H1 (cell line): ENCODE measurements at regions not wholly inside any gene's neighbourhood (a gene's known extent, or its start where the extent isn't known, plus 50 kb on each side); places are given as distances from the start of the nearest gene placed in this dataset.

Experiments used
- CTCF ChIA-PET: fragments of 300-600 bp; sonication (Branson Sonifier 250); formaldehyde crosslinking; loops from one replicate; lab custom pipeline; 2021; ENCODE audit not compliant: partially characterized antibody; lab: Charles Lee
- POLR2A ChIA-PET: fragments of 300-600 bp; sonication (Branson Sonifier 250); formaldehyde crosslinking; loops from one replicate; lab custom pipeline; 2021; ENCODE audit warnings: inconsistent platforms; ENCODE audit not compliant: partially characterized antibody; lab: Charles Lee
- DNase-seq, 2 experiments: peaks; one replicate each; pipeline versions ENCODE4 v3.0.0 to v3.0.0-alpha.2; 2010 to 2022; ENCODE audit warnings: low spot score in 2 of 2, low read depth in 1 of 2, mixed read lengths in 1 of 2
- FAIRE-seq: peaks from 2 replicates; lab custom pipeline; 2011; peaks lifted over from hg19 to GRCh38; lab: Jason Lieb, UNC
- H2AFZ ChIP-seq: 2 replicates; pipeline ENCODE4 v1.8.1; 2012; ENCODE audit warnings: low read length, inconsistent platforms
- H2AK5ac ChIP-seq: 2 replicates; pipeline ENCODE4 v1.6.1; 2013; ENCODE audit warnings: low read depth, low read length
- H2BK120ac ChIP-seq: replicated peaks from 2 replicates; pipeline ENCODE3; 2013; ENCODE audit warnings: low read depth, low read length, inconsistent platforms
- H2BK12ac ChIP-seq: 2 replicates; pipeline ENCODE4 v1.6.1; 2013; ENCODE audit warnings: low read depth, low read length
- H2BK15ac ChIP-seq: 2 replicates; pipeline ENCODE4 v1.6.1; 2013; ENCODE audit warnings: low read length
- H2BK20ac ChIP-seq: 2 replicates; pipeline ENCODE4 v1.6.1; 2013; ENCODE audit warnings: low read length
- H2BK5ac ChIP-seq: 2 replicates; pipeline ENCODE4 v1.6.1; 2013; ENCODE audit warnings: low read depth, low read length
- H3K14ac ChIP-seq: 2 replicates; pipeline ENCODE4 v1.6.1; 2013; ENCODE audit warnings: inconsistent platforms; ENCODE audit not compliant: insufficient read length
- H3K18ac ChIP-seq: 2 replicates; pipeline ENCODE4 v1.6.1; 2013; ENCODE audit warnings: low read length; ENCODE audit errors: extremely low read depth
- H3K23ac ChIP-seq: 2 replicates; pipeline ENCODE4 v1.6.1; 2013; ENCODE audit warnings: inconsistent platforms; ENCODE audit not compliant: insufficient read length
- H3K23me2 ChIP-seq: 2 replicates; pipeline ENCODE4 v1.6.1; 2013; ENCODE audit warnings: low read depth, low read length
- H3K27ac ChIP-seq: 2 replicates; pipeline ENCODE4 v1.6.1; 2011; ENCODE audit warnings: low read depth, low read length, inconsistent platforms
- H3K27me3 ChIP-seq, 4 experiments: replicated peaks in 1 of 4; 1 replicate in 1 of 4; 2 replicates in 3 of 4; pipeline versions ENCODE4 v1.6.1 to v1.8.1; 2011 to 2013; ENCODE audit warnings: low read length in 3 of 4, mild to moderate bottlenecking in 3 of 4, inconsistent platforms in 2 of 4, mixed read lengths in 2 of 4, moderate library complexity in 1 of 4; ENCODE audit not compliant: control insufficient read depth in 3 of 4, insufficient read depth in 3 of 4; ENCODE audit errors: extremely low read depth in 1 of 4
- H3K36me3 ChIP-seq, 4 experiments: 2 replicates each; pipeline versions ENCODE4 v1.6.1 to v1.8.1; 2011 to 2013; ENCODE audit warnings: mild to moderate bottlenecking in 4 of 4, low read length in 3 of 4, moderate library complexity in 2 of 4, control low read depth in 1 of 4, inconsistent platforms in 1 of 4; ENCODE audit not compliant: insufficient read depth in 4 of 4, control insufficient read depth in 2 of 4
- H3K4ac ChIP-seq: replicated peaks from 2 replicates; pipeline ENCODE3; 2013; ENCODE audit warnings: low read length, low read depth, mixed read lengths, inconsistent platforms; ENCODE audit not compliant: insufficient read length
- H3K4me1 ChIP-seq, 4 experiments: replicated peaks in 1 of 4; 1 replicate in 1 of 4; 2 replicates in 3 of 4; pipeline versions ENCODE4 v1.6.1 to v1.8.1; 2011 to 2013; ENCODE audit warnings: low read length in 3 of 4, inconsistent platforms in 2 of 4, mixed read lengths in 1 of 4; ENCODE audit not compliant: insufficient read depth in 4 of 4, control insufficient read depth in 3 of 4
- H3K4me2 ChIP-seq, 2 experiments: 2 replicates each; pipeline versions ENCODE4 v1.6.1 to v1.8.1; 2011 to 2013; ENCODE audit warnings: low read depth in 2 of 2, low read length in 2 of 2, control low read depth in 1 of 2, inconsistent platforms in 1 of 2, mild to moderate bottlenecking in 1 of 2; ENCODE audit not compliant: insufficient read depth in 1 of 2
- H3K4me3 ChIP-seq, 4 experiments: fragments of 200-600, 300-600 bp in 1 of 4; sonication (generic), shearing (Covaris generic), sonication (Bioruptor Twin) in 1 of 4; 2 replicates each; pipeline versions ENCODE4 v1.5.1 to v1.8.1; 2011 to 2016; ENCODE audit warnings: low read length in 4 of 4, low read depth in 3 of 4, control low read depth in 2 of 4, inconsistent platforms in 2 of 4, mild to moderate bottlenecking in 2 of 4, mixed read lengths in 1 of 4, moderate library complexity in 1 of 4; ENCODE audit not compliant: insufficient read depth in 2 of 4; ENCODE audit errors: extremely low read depth in 1 of 4
- H3K56ac ChIP-seq: replicated peaks from 2 replicates; pipeline ENCODE3; 2013; ENCODE audit warnings: low read depth, mild to moderate bottlenecking, mixed read lengths, low read length, inconsistent platforms; ENCODE audit not compliant: insufficient read length
- H3K79me1 ChIP-seq: 2 replicates; pipeline ENCODE4 v1.6.1; 2013; ENCODE audit warnings: low read depth, low read length, control low read depth
- H3K79me2 ChIP-seq, 2 experiments: 2 replicates each; pipeline versions ENCODE4 v1.6.1 to v1.8.1; 2012 to 2013; ENCODE audit warnings: low read length in 2 of 2, mild to moderate bottlenecking in 2 of 2, inconsistent platforms in 1 of 2; ENCODE audit not compliant: insufficient read depth in 2 of 2, control insufficient read depth in 1 of 2
- H3K9ac ChIP-seq, 4 experiments: replicated peaks in 1 of 4; 1 replicate in 1 of 4; 2 replicates in 3 of 4; pipeline versions ENCODE4 v1.6.1 to v1.8.1; 2011 to 2013; ENCODE audit warnings: low read depth in 3 of 4, low read length in 3 of 4, control low read depth in 2 of 4, mild to moderate bottlenecking in 2 of 4, moderate library complexity in 2 of 4, inconsistent platforms in 1 of 4; ENCODE audit errors: extremely low read depth in 1 of 4
- H3K9me3 ChIP-seq, 2 experiments: 2 replicates each; pipeline versions ENCODE4 v1.6.1 to v1.8.1; 2012 to 2013; ENCODE audit warnings: mild to moderate bottlenecking in 2 of 2, moderate library complexity in 2 of 2, control low read depth in 1 of 2, inconsistent platforms in 1 of 2, low read depth in 1 of 2, low read length in 1 of 2, mixed read lengths in 1 of 2; ENCODE audit not compliant: insufficient read depth in 2 of 2
- H4K20me1 ChIP-seq, 2 experiments: replicated peaks in 1 of 2; 2 replicates each; pipeline versions ENCODE3 to v1.8.1; 2011 to 2013; ENCODE audit warnings: inconsistent platforms in 2 of 2, low read length in 2 of 2, mild to moderate bottlenecking in 1 of 2; ENCODE audit not compliant: insufficient read depth in 2 of 2, control insufficient read depth in 1 of 2
- H4K5ac ChIP-seq: 2 replicates; pipeline ENCODE4 v1.6.1; 2013; ENCODE audit warnings: low read length, low read depth, mixed read lengths, inconsistent platforms; ENCODE audit not compliant: insufficient read length
- H4K8ac ChIP-seq: 2 replicates; pipeline ENCODE4 v1.8.0; 2013; ENCODE audit warnings: mild to moderate bottlenecking, moderate library complexity, low read length, inconsistent platforms; ENCODE audit not compliant: insufficient read depth; ENCODE audit errors: extremely low read depth
- H4K91ac ChIP-seq: replicated peaks from 2 replicates; pipeline ENCODE3; 2013; ENCODE audit warnings: low read length, mixed read lengths, inconsistent platforms; ENCODE audit not compliant: insufficient read length
- BACH1 ChIP-seq: IDR thresholded peaks from 2 replicates; pipeline ENCODE4 v1.6.1; 2012; ENCODE audit warnings: low read length, improper control_type of control experiment
- CHD2 ChIP-seq: IDR thresholded peaks from 2 replicates; pipeline ENCODE4 v1.6.1; 2012; ENCODE audit warnings: low read length, improper control_type of control experiment
- E2F6 ChIP-seq: IDR thresholded peaks from 2 replicates; pipeline ENCODE4 v1.6.1; 2012; ENCODE audit warnings: inconsistent platforms
- EZH2 ChIP-seq: fragments of 200-600 bp; sonication (generic); IDR thresholded peaks from 2 replicates; pipeline ENCODE4 v1.7.1; 2012; ENCODE audit warnings: low read depth, mild to moderate bottlenecking, moderate library complexity, low read length, inconsistent platforms; ENCODE audit not compliant: severe bottlenecking
- FOSL1 ChIP-seq: IDR thresholded peaks from 2 replicates; pipeline ENCODE4 v1.6.1; 2011; ENCODE audit warnings: mild to moderate bottlenecking, low read depth, low read length, moderate library complexity; ENCODE audit not compliant: insufficient read depth
- GTF2F1 ChIP-seq: IDR thresholded peaks from 2 replicates; pipeline ENCODE4 v1.6.1; 2012; ENCODE audit warnings: low read depth, low read length, improper control_type of control experiment, borderline replicate concordance
- HDAC6 ChIP-seq: IDR thresholded peaks from one replicate; pipeline ENCODE4 v1.7.1; 2012; ENCODE audit warnings: low read depth, mild to moderate bottlenecking, inconsistent platforms, low read length, moderate library complexity
- JUN ChIP-seq: IDR thresholded peaks from 2 replicates; pipeline ENCODE4 v1.6.1; 2011; ENCODE audit warnings: low read depth, mild to moderate bottlenecking, improper control_type of control experiment, low read length
- MAFK ChIP-seq: IDR thresholded peaks from 2 replicates; pipeline ENCODE4 v1.6.1; 2012; ENCODE audit warnings: low read depth, mild to moderate bottlenecking, improper control_type of control experiment, low read length
- POLR2A ChIP-seq, 2 experiments: IDR thresholded peaks; 1 replicate in 1 of 2; 2 replicates in 1 of 2; pipeline ENCODE4 v1.6.1; 2011; ENCODE audit warnings: low read depth in 2 of 2, low read length in 2 of 2, mild to moderate bottlenecking in 2 of 2; ENCODE audit errors: control extremely low read depth in 1 of 2
- SIN3A ChIP-seq, 2 experiments: IDR thresholded peaks in 1 of 2; conservative IDR thresholded peaks in 1 of 2; 2 replicates each; pipeline ENCODE4 v1.6.1; 2011 to 2012; ENCODE audit warnings: low read length in 2 of 2, improper control_type of control experiment in 1 of 2, low read depth in 1 of 2, mild to moderate bottlenecking in 1 of 2
- SIRT6 ChIP-seq: IDR thresholded peaks from one replicate; pipeline ENCODE4 v1.7.1; 2012; ENCODE audit warnings: low read length, inconsistent platforms
- YY1 ChIP-seq: IDR thresholded peaks from 2 replicates; pipeline ENCODE4 v1.6.1; 2011; ENCODE audit warnings: low read depth, mild to moderate bottlenecking, low read length
- TF ChIP-seq, protein P1 (sequence below), 3 experiments: IDR thresholded peaks; 1 replicate in 2 of 3; 2 replicates in 1 of 3; pipeline versions ENCODE4 v1.5.1 to v1.6.1; 2011; ENCODE audit warnings: low read length in 3 of 3, mild to moderate bottlenecking in 3 of 3, inconsistent platforms in 2 of 3, low read depth in 1 of 3, moderate library complexity in 1 of 3; ENCODE audit not compliant: insufficient read depth in 1 of 3; ENCODE audit errors: control extremely low read depth in 1 of 3

GRCh38 chr3:102346897-102347296, 87.9 kb upstream of the ZPLD1 start:
- no peaks in the 10 kb centered on the region for H4K20me1 ChIP-seq
- no peaks in the 10 kb centered on the region for H3K27me3 ChIP-seq
- CTCF ChIA-PET = no interaction called here
- DNase-seq (no peak), FAIRE-seq (no peak)
- no peak overlapping the region for H3K18ac ChIP-seq
- H3K23me2 ChIP-seq = no peaks in the 10 kb centered on the region
- H2BK5ac ChIP-seq = no peak overlapping the region
- H3K79me2 ChIP-seq = no peaks in the 10 kb centered on the region
- H3K79me1 ChIP-seq = no peaks in the 10 kb centered on the region
- H2AFZ ChIP-seq = no peak overlapping the region
- H3K4me3 ChIP-seq = no peak overlapping the region
- H3K4me1 ChIP-seq = no peaks in the 10 kb centered on the region
- H3K9me3 ChIP-seq = no peaks in the 10 kb centered on the region
- H2BK12ac ChIP-seq = no peak overlapping the region
- no peak overlapping the region for H4K91ac ChIP-seq
- H3K36me3 ChIP-seq = no peaks in the 10 kb centered on the region
- H3K27ac ChIP-seq = no peak overlapping the region
- H2BK120ac ChIP-seq = no peak overlapping the region
- no peak overlapping the region for H2BK20ac ChIP-seq
- H4K8ac ChIP-seq = no peak overlapping the region
- H3K14ac ChIP-seq = no peak overlapping the region
- H2BK15ac ChIP-seq = no peak overlapping the region
- no peak overlapping the region for H3K23ac ChIP-seq
- no peak overlapping the region for H3K4me2 ChIP-seq
- H3K56ac ChIP-seq = no peak overlapping the region
- H3K4ac ChIP-seq = no peak overlapping the region
- no peak overlapping the region for H2AK5ac ChIP-seq
- POLR2A ChIA-PET = no interaction called here
- H3K9ac ChIP-seq = no peak overlapping the region
- no peak overlapping the region for H4K5ac ChIP-seq
- TF ChIP-seq POLR2A (IDR thresholded peaks at IDR 0.05; ENCODE audit: control extremely low read depth in 1 of 2, low read depth in 2 of 2, low read length in 2 of 2) (no peak), E2F6 (no peak), EZH2 (no peak), JUN (no peak), SIN3A (conservative IDR thresholded peaks at IDR 0.05 in 1 of 2, IDR thresholded peaks at IDR 0.05 in 1 of 2; ENCODE audit: low read depth in 1 of 2, low read length in 2 of 2) (no peak), YY1 (no peak), FOSL1 (no peak), HDAC6 (no peak), SIRT6 (no peak), BACH1 (no peak), MAFK (no peak), GTF2F1 (no peak), CHD2 (no peak)
- TF ChIP-seq, protein P1, sequence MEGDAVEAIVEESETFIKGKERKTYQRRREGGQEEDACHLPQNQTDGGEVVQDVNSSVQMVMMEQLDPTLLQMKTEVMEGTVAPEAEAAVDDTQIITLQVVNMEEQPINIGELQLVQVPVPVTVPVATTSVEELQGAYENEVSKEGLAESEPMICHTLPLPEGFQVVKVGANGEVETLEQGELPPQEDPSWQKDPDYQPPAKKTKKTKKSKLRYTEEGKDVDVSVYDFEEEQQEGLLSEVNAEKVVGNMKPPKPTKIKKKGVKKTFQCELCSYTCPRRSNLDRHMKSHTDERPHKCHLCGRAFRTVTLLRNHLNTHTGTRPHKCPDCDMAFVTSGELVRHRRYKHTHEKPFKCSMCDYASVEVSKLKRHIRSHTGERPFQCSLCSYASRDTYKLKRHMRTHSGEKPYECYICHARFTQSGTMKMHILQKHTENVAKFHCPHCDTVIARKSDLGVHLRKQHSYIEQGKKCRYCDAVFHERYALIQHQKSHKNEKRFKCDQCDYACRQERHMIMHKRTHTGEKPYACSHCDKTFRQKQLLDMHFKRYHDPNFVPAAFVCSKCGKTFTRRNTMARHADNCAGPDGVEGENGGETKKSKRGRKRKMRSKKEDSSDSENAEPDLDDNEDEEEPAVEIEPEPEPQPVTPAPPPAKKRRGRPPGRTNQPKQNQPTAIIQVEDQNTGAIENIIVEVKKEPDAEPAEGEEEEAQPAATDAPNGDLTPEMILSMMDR (IDR thresholded peaks at IDR 0.05; ENCODE audit: control extremely low read depth in 1 of 3, insufficient read depth in 1 of 3, low read depth in 1 of 3, low read length in 3 of 3) = no peak
